ENCODE measurements at regions not wholly inside any gene's neighbourhood (a gene's known extent, or its start where the extent isn't known, plus 50 kb on each side); places are given as distances from the start of the nearest gene placed in this dataset.

DNA sequence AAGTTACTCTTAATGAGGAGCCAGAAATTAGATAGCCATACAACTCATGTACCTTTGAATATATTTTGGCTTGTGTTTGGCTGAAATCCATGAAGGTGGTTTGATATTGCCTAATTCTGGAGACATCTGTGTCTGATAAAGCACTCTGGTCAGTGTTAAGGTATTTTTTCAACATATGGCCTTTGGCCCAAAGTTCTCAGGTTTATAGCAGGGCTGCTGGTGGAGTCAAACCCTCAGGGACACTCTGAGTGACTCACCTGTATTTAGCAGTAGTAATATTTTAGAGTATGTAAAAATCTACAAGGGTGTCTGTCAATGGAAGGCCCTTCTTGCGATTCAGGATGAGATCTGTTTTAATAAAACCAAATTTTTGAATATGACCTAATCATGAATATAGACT lies 666.5 kb downstream of the SLC4A3 start:
- no peak for DNase-seq

DNA sequence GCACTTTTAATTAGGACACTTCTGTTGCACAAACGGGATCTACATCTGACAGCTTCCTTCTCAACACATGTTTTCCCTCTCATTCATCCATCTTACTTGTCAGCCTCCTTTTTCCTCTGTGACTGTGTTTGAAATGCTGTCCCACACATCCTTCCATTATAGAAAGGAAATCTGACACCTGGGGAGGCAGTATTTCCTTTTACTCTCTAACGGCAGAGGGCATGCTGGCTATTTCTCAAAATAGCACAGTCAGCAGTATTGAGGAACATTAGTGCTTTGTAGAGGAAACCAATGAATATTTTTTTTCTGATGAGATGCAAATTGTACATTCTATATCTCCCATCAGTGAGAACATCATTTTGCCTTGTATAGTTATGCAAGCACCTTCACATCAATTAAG lies 668.7 kb downstream of the SLC4A3 start:
- DNase-seq = no peak

- no peak for DNase-seq
These were observed 669.7 kb downstream of the SLC4A3 start for GRCh38 chr2:220297093-220297492.

- DNase-seq = no peak
These were observed 673.4 kb downstream of the SLC4A3 start for GRCh38 chr2:220300806-220301205.

- no peak for DNase-seq
These were observed 675.3 kb downstream of the SLC4A3 start for GRCh38 chr2:220302756-220303155.

GRCh38 chr2:220309215-220309614 lies 681.8 kb downstream of the SLC4A3 start:
- DNase-seq = no peak

DNA sequence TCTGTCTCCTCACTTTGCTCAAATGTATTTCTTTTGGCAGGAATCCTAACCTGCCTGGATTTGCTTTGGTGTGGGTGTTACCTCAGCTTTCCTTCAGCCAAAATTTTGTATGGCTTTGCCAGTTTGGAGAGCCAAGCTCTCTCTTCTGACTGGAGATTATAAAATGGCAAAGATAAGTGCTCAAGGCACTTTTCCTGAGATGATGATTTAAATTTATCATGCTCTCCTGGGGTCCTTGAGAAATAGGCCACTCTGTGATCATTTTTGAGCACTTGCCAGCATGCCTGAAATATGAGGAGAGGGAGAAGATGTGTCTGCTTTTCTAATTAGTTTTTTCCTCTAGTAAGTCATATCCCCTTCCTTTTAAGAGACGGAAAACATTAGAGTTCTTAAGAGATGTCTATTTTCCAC lies 683.0 kb downstream of the SLC4A3 start:
- DNase-seq = no peak

GRCh38 chr2:220315098-220315823 lies 687.8 kb downstream of the SLC4A3 start:
- peak; percentile 56 for DNase-seq

DNA sequence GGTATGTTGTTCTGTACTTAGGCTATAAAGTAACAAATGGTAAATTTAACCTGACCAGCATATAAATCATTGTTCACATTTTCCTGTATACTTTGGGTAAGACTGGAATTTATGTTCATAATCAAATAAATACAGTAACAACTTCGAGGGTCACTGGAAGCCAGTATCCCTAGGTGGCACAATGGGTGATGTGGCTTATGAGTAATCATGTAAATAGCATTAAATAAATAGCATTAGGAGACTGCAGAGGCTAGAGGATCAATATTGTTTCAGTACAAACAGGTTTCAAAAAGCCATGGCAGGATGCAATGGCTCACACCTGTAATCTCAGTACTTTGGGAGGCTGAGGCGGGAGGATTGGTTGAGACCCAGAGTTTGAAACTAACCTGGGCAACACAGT lies 690.6 kb downstream of the SLC4A3 start:
- DNase-seq = no peak

DNA sequence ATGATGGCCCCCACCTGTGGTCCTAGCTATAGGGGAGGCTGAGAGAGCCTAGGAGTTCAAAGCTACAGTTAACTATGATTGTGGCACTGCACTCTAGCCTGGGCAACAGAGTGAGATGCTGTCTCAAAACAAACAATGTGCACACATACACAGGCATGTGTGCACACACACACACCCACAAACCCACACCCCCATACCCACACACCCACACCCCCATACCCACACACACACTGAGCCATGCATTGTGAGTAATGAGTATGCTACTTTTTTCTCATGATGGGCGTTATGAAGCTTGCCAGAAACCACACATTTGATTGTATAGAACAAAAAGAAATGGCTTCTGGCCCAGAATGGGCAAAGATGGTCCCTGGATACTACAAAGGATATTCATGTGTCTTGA lies 691.1 kb downstream of the SLC4A3 start:
- DNase-seq = no peak

- no peak for DNase-seq
These were observed 692.9 kb downstream of the SLC4A3 start for GRCh38 chr2:220320326-220320725.

DNA sequence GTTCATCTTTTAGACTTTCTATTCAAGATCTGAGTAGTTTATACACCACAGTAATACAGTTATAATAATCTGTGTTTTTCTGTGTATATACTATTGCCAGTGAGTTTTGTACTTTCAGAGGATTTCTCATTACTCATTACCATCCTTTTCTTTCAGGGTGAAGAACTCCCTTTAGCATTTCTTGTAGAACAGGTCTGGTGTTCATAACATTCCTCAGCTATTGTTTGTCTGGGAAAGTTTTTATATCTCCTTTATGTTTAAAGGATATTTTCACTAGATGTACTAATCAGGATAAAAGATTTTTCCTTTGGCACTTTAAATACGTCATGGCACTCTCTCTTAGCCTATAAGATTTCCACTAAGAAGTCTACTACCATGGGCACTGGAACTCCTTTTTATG lies 705.5 kb downstream of the SLC4A3 start:
- DNase-seq = no peak

DNA sequence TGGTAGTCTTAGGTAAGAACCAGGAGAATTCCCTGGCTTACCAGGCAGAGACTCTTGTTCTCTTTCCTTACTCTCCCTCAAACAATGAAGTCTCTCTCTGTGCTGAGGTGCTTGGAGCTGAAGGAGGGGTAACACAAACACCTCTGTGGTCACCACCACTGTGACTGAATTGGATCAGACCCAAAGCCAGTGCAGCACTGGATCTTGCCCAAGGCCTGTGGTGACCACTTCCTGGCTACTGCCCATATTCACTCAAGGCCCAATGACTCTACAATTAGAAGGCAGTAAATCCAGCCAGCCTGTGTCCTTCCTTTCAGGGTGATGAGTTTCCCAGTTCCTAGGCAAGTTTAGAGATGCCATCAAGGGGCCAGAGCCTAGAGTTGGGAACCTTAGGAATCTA lies 706.8 kb downstream of the SLC4A3 start:
- no peak for DNase-seq

DNA sequence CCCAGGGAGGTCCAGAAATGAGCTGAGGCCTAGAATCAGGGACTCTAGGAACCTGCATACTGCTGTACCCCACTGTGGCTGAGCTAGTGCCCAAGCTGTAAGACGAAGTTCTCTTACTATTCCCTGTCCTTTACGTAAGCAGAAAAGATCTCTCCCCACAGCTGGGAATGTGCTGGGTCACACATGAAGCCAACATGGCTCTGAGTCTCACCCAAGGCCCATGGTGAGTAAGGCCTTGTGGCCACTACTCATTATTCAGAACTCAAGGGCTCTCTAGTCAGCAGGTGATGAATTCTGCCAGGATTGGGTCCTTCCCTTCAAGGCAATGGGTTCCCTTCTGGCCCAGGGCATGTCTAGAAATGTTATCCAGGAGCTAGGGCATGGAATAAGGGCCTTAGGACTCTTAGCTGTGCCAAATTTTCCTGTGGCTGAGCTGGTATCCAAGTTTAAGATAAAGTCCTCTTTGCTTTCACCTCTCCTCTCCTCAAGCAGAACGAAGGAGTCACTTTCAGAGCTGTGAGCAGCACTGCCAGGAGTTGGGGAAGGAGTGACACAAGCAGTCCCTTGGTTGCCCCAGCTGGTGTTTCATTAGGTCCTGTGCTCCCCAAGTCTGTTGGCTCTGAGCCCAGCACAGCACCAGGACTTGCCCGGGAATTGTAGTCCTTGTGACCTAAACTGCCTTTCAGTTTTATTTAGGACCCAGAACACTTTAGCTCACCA lies 707.6 kb downstream of the SLC4A3 start:
- DNase-seq = no peak

GRCh38 chr2:220335591-220335915 lies 708.1 kb downstream of the SLC4A3 start:
- DNase-seq = no peak

DNA sequence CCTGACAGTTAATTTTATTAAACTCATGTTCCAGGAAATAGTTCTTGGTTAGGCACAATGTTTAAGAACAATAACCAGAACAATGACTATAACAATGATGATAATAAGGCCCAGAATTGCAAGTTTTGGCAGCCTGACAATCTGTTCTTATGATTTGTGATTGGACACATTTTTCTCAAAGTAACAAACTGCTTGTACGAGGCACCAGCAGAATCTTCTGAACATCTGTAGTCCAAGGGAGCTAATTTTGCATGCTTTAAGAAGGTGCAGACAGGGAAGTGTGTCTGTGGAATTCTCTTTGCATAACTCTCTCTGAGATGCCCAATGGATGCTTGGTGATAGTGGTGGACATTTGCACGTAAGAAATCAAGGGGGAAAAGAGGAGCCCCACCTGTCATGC lies 709.3 kb downstream of the SLC4A3 start:
- no peak for DNase-seq

DNA sequence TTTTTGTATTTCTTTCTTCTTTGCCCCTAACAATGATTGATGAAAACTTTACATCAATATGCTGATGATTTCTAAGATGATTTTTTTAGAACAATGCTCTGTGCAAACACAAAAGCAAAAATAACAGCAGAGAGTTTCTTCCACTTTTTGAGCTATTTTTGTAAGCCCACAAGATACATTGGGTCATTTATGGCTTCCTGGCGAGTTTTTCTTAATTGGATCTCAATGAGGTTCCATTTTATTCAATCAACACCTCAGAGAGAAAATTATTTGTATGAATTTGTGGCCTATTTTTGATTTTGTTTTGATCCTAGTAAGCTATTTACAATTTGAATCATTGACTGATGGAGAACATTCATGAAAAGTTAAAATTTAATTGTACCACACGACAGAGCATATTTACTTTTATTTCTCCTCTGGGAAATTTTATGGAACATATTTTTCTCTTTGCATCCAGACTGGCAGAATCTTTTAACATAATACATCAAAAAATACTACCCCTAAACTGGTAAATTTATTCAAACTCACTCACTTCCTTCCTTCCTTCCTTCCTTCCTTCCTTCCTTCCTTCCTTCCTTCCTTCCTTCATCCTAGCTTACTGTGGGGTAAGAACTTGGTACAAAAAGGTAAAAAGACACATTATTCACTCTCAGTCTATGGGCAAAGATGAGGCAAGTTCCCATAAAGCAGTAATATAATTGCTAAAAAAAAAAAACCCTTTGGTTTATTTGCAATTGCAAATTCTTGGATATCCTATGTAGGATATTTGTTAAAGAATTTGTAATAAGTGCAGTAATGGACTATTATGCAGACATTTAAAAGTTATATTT lies 710.4 kb downstream of the SLC4A3 start:
- no peak for DNase-seq

DNA sequence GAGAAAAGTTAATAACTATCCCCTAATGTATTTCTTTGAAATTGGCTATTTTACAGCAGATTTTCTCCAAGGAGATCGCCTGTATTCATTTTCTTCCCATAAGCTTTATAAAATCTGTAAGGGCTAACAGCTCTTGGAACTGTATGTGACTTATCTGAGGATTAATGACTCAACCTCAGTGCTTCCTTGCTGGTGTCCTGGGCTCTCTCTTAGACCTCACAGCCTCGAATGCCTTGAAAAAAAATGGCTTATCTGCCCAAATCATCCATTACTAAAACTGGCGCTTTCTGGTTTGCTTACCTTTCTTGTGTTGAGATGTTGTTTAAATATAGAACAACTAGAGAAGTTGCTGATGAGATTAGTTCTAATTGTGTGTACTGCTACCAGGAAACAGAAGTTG lies 713.6 kb downstream of the SLC4A3 start:
- no peak for DNase-seq

GRCh38 chr2:220346919-220347318 lies 719.5 kb downstream of the SLC4A3 start:
- no peak for DNase-seq

- DNase-seq = peak; percentile 23
These were observed 720.2 kb downstream of the SLC4A3 start for GRCh38 chr2:220347626-220348025.

GRCh38 chr2:220348206-220348605 lies 720.8 kb downstream of the SLC4A3 start:
- DNase-seq = peak; percentile 71

DNA sequence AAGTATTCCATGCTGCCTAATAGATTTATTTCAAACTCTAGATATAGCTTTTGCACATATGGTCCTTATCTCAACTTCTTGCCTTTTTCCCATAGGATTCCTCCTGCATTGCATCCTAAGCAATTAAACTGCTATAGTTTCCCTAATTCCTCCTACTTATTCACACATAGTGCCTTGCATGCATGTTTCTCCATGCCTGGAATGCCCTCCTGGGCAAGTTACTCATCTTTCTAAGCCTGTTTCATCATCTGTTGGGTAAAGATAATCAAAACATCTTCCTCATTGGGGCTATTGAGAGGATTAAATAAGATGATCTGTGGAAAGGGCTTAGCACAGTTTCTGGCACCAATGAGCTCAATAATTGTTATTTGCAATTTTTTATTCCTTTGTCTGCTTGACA lies 726.5 kb downstream of the SLC4A3 start:
- no peak for DNase-seq

GRCh38 chr2:220356076-220356475 lies 728.6 kb downstream of the SLC4A3 start:
- no peak for DNase-seq

GRCh38 chr2:220365023-220365422 lies 737.6 kb downstream of the SLC4A3 start:
- no peak for DNase-seq

Data from hindlimb muscle (tissue), 1 donor.